ENCODE measurements at regions not wholly inside any gene's neighbourhood (a gene's known extent, or its start where the extent isn't known, plus 50 kb on each side); places are given as distances from the start of the nearest gene placed in this dataset.
"Not testable (repeated sequence)": the region's sequence is repeated elsewhere in the genome, so short reads cannot be mapped to it uniquely, and the experiment has no call there.

DNA sequence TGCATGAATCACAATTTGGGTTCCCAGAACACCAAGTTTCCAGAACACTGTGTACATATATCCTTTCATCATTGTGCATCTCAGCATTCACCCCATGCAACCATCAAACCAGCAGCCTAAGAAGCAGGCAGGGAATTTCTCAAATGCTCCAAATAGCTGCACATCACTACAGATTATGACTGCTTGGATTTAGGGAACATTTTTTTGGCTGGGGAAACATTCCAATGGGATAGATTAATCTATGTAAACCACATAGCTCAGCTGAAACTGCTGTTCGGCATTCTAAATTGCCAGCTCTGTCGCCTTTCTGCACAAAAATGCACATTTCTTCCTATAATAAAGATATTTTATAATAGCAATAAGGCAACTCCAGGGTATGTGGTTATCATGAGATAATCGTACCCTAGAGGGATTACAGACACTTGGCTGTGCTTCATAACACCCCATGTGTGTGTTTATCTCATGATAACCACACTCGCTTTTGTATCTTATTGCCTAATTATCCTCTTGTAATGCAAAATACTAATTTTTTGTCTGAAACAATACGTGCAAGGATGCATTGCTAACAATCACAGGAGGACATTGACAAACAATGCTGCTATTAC, 483.7 kb upstream of the DPH6 start:
- intact Hi-C loops (cut with DNase I, micrococcal nuclease): no loop called here
- no peaks in the 10 kb centered on the region for H3K36me3 Mint-ChIP-seq (ENCODE audit: low read depth)
- H3K4me3 Mint-ChIP-seq: no peak overlapping the region
- ChIA-PET POLR2A (no interaction called here), CTCF (no interaction called here)
- H3K27ac Mint-ChIP-seq: no peak overlapping the region
- H3K9me3 Mint-ChIP-seq (ENCODE audit: low read depth): no peaks in the 10 kb centered on the region
- no peak for ATAC-seq
- H3K27me3 Mint-ChIP-seq: no peaks in the 10 kb centered on the region
- DNase-seq: no peak
- H3K4me1 Mint-ChIP-seq: no peaks in the 10 kb centered on the region

DNA sequence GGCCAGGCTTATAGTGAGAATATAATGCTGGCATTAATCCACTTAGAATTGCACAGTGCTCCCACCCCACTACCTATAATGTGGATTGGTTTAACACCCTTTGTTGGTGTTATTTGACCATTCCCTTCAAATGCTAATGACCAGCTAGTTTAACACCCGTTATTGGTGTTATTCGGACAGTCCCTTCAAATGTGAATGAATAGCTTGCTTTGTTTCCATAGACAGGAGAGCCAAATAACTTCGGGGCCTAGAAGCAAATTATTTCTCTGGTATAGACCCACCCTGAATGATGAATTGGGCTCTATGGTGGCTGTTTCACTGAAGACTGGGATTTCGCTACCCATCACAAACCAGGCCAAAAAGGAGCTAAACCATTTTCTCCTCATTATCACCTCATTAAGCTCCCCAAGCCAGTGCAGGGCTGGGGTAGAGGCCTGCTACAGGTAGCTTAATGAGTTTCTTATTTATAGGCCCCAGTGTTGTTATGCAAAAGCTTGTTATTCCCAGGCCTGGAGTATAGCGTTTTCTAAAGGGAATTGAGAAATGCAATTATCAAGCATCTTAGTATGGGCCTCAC, 494.1 kb upstream of the DPH6 start:
- Mint-ChIP-seq H3K27me3 (no peaks in the 10 kb centered on the region), H3K9me3 (ENCODE audit: low read depth) (peaks cover 2% of the 10 kb centered on the region), H3K27ac (no peak overlapping the region), H3K36me3 (ENCODE audit: low read depth) (no peaks in the 10 kb centered on the region), H3K4me1 (no peaks in the 10 kb centered on the region), H3K4me3 (no peak overlapping the region)
- DNase-seq (no peak), ATAC-seq (no peak)
- ChIA-PET CTCF (interaction anchor here (0.5 kb wide), 1 partner anchor 895 kb away, joined by 3 read pairs; no protein-coding TSS in a partner anchor), POLR2A (no interaction called here)
- intact Hi-C loops (cut with DNase I, micrococcal nuclease): no loop called here

DNA sequence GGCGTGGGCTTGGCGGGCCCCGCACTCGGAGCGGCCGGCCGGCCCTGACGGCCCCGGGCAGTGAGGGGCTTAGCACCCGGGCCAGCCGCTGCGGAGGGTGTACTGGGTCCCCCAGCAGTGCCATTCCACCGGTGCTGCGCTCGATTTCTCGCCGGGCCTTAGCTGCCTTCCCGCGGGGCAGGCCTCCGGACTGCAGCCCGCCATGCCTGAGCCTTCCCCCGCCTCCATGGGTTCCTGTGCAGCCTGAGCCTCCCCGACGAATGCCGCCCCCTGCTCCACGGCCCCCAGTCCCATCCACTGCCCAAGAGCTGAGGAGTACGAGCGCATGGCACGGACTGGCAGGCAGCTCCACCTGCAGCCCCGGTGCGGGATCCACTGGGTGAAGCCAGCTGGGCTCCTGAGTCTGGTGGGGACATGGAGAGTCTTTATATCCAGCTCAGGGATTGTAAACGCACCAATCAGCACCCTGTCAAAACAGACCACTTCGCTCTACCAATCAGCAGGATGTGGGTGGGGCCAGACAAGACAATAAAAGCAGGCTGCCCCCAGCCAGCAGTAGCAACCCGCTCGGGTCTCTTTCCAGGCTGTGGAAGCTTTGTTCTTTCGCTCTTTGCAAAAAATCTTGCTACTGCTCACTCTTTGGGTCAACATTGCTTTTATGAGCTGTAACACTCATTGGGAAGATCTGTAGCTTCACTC, 501.2 kb upstream of the DPH6 start:
- H3K36me3 Mint-ChIP-seq (ENCODE audit: low read depth); CTCF ChIA-PET; H3K9me3 Mint-ChIP-seq (ENCODE audit: low read depth); H3K27me3 Mint-ChIP-seq; H3K4me1 Mint-ChIP-seq; ATAC-seq; H3K27ac Mint-ChIP-seq; DNase-seq; intact Hi-C loops (cut with DNase I, micrococcal nuclease); H3K4me3 Mint-ChIP-seq: not testable (repeated sequence)
- POLR2A ChIA-PET: interaction anchor here (0.5 kb wide), 1 partner anchor 194 kb away, joined by 3 read pairs; no protein-coding TSS in a partner anchor

DNA sequence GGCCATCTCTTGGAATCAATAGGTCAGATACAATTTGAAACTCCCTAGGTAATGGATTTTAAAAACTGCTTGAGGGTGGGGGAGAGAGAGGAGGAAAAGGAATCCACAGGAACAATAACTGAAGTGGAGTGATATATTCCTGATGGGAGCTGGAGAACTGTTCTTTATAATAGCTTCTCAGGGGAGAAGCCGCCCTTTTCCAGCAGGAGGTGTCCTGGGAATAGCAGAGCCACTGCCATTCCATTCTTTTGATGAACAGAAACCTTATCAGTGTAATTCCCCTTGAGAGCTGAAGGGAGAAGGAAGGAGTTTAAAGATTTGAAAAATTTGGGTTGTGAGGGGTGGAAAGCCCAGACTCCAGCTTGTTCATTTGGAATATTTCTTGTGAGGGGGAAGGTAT, 504.9 kb upstream of the DPH6 start:
- Mint-ChIP-seq H3K9me3 (ENCODE audit: low read depth) (no peaks in the 10 kb centered on the region), H3K4me3 (no peak overlapping the region), H3K27me3 (no peaks in the 10 kb centered on the region), H3K27ac (no peak overlapping the region), H3K4me1 (no peaks in the 10 kb centered on the region), H3K36me3 (ENCODE audit: low read depth) (no peaks in the 10 kb centered on the region)
- CTCF ChIA-PET: no interaction called here
- no peak for ATAC-seq
- POLR2A ChIA-PET: no interaction called here
- no peak for DNase-seq
- intact Hi-C loops (cut with DNase I, micrococcal nuclease): no loop called here

DNA sequence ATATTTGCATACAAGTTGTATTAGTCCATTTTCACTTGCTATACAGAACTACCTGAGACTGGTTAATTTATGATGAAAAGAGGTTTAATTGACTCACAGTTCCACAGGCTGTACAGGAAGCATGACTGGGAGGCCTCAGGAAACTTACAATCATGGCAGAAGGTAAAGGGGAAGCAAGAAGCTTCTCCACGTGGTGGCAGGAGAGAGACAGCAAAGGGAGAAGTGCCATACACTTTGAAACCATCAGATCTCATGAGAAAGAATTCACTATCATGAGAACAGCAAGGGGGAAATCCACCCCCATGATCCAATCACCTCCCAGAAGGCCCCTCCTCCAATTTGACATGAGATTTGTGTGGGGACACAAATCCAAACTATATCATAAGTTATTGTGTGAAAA, 506.7 kb upstream of the DPH6 start:
- H3K27ac Mint-ChIP-seq; ATAC-seq; intact Hi-C loops (cut with DNase I, micrococcal nuclease); H3K36me3 Mint-ChIP-seq (ENCODE audit: low read depth); CTCF ChIA-PET; H3K4me1 Mint-ChIP-seq; H3K4me3 Mint-ChIP-seq; H3K9me3 Mint-ChIP-seq (ENCODE audit: low read depth); POLR2A ChIA-PET; DNase-seq; H3K27me3 Mint-ChIP-seq: not testable (repeated sequence)

DNA sequence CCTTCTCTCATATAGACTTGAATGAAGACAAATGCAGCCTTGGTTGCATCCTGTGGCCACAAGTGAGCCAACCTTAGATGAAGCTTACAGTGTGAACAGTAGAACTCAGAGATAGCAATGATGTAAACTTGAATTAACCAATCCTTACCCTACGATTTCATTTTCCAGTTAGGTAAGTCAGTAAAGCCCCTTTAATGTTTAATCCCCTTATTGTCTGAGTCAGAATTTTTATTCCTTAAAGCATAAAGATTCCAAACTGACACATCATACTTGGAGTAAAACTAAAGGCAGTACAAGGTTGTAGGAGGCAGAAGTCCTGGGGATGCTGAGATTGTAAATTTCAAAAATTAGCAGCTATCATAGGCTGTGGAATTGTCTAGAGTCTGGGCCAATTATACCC, 507.8 kb upstream of the DPH6 start:
- POLR2A ChIA-PET: no interaction called here
- H3K27ac Mint-ChIP-seq: no peak overlapping the region
- no peaks in the 10 kb centered on the region for H3K36me3 Mint-ChIP-seq (ENCODE audit: low read depth)
- intact Hi-C loops (cut with DNase I, micrococcal nuclease): no loop called here
- no peaks in the 10 kb centered on the region for H3K4me1 Mint-ChIP-seq
- ATAC-seq (no peak), DNase-seq (no peak)
- H3K27me3 Mint-ChIP-seq: no peaks in the 10 kb centered on the region
- CTCF ChIA-PET: no interaction called here
- no peak overlapping the region for H3K4me3 Mint-ChIP-seq
- no peaks in the 10 kb centered on the region for H3K9me3 Mint-ChIP-seq (ENCODE audit: low read depth)

DNA sequence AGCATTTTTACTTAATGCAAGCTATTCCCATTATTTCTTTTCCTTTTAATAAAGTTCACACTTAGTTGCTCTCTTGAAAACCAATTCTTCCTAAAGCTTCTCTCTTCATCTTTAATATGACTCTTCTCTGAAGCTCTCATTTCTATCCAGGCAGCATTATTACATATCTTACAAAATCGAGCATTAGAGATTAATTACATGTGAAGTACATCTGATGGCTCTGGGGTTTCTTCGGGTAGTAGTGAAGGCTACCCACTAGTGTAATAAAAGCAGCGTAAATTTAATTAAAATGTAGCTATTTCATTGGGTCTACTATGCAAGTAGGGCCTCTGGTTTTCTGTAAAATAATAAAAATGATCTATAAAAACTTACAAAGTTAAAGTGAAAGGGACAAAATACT, 513.6 kb upstream of the DPH6 start:
- DNase-seq: no peak
- Mint-ChIP-seq H3K4me3 (no peak overlapping the region), H3K4me1 (no peaks in the 10 kb centered on the region), H3K9me3 (ENCODE audit: low read depth) (peaks cover 4% of the 10 kb centered on the region), H3K27me3 (no peaks in the 10 kb centered on the region), H3K36me3 (ENCODE audit: low read depth) (no peaks in the 10 kb centered on the region), H3K27ac (no peak overlapping the region)
- ChIA-PET POLR2A (no interaction called here), CTCF (interaction anchor here (0.6 to 0.8 kb wide), 2 partner anchors 217 to 968 kb away, joined by 3 read pairs; no protein-coding TSS in a partner anchor)
- intact Hi-C loops (cut with DNase I, micrococcal nuclease): no loop called here
- no peak for ATAC-seq

DNA sequence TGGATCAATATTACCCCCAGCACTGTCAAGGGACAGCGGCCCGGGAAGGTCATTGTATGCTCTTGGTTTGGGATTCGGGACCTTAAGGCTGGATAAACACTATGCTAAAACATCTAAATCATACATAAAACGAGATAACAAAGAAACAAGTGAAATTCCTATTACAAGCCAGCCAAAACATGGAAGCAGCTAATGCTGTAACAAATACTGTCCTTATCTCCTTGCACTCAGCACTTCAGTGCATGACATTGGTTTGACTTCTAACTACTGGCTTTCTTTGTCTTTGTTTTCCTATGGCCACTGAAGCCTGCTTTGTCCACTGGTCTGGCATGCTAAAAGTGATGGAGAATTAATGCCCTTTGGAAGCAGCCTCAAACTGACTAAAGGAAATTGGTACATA, 516.4 kb upstream of the DPH6 start:
- no peak for DNase-seq
- Mint-ChIP-seq H3K27me3 (no peaks in the 10 kb centered on the region), H3K36me3 (ENCODE audit: low read depth) (no peaks in the 10 kb centered on the region), H3K4me3 (no peak overlapping the region), H3K4me1 (no peaks in the 10 kb centered on the region), H3K9me3 (ENCODE audit: low read depth) (peaks cover 4% of the 10 kb centered on the region), H3K27ac (no peak overlapping the region)
- CTCF ChIA-PET: no interaction called here
- POLR2A ChIA-PET: no interaction called here
- intact Hi-C loops (cut with DNase I, micrococcal nuclease): no loop called here
- ATAC-seq: no peak

DNA sequence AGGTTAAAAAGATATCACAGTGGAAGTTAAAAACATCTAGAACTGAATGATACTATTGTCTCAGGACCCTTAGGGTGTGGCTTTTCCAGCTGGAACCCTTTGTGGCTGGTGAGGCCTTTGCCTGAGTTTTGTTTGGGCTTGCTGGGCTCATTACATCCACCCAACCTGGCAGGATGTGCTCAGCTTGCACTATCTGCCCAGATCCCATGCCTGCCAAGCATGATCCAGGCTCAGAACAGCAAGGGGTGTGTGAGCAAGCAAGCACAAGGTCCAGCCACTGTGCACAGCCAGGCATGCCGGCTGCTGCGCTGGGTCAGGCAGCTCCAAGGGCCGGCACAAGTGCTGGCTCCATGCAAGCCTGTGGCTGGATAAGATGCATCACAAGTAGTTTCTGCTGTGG, 512.7 kb upstream of the CDIN1 start:
- peaks cover 4% of the 10 kb centered on the region for H3K9me3 Mint-ChIP-seq (ENCODE audit: low read depth)
- no peaks in the 10 kb centered on the region for H3K27me3 Mint-ChIP-seq
- no peaks in the 10 kb centered on the region for H3K4me1 Mint-ChIP-seq
- DNase-seq: no peak
- H3K36me3 Mint-ChIP-seq (ENCODE audit: low read depth): no peaks in the 10 kb centered on the region
- ChIA-PET POLR2A (no interaction called here), CTCF (no interaction called here)
- H3K4me3 Mint-ChIP-seq: no peak overlapping the region
- ATAC-seq: no peak
- intact Hi-C loops (cut with DNase I, micrococcal nuclease): no loop called here
- H3K27ac Mint-ChIP-seq: no peak overlapping the region

DNA sequence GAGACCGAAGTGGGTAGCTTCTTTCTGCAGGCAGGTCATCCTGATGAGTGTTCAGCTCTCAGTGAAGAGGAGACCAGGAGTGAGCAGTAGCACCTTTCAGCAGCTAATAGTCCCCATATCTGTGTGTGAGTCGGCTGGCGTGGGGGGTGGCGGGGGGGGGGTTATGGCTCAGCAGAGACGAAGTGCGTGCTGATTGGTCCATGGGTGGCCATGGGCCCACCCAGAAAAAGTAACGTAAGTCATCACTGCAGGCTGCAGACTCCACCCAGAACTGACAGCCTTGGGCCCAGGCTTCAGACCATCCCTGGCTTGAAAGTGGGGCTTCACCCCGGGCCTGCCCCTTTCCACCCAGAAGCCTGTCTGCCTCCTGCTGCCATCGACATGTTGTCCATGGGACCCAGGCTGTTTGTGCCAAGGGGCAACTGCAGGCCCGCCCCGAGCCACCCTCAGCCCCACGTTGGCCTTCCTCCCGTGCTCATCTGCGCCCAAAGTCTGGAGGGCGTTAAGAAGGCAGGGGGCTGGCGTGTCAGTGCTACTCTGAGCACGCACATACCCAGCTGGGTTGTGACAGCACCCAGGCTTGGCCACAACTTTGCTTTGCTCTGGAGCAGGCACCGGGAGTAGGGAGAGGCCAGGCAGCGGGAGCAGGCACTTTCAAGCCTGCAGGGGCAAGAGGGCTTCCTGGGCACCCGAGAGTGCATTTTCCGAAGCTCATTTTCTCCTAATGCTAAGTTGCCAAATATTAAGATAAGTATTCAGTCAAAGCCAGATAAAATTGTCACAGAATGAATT, 511.7 kb upstream of the CDIN1 start:
- intact Hi-C loops (cut with DNase I, micrococcal nuclease): no loop called here
- ATAC-seq (no peak), DNase-seq (no peak)
- no peaks in the 10 kb centered on the region for H3K4me1 Mint-ChIP-seq
- no peaks in the 10 kb centered on the region for H3K27me3 Mint-ChIP-seq
- ChIA-PET CTCF (interaction anchor here (0.7 kb wide), 1 partner anchor 58 kb away, joined by 3 read pairs; no protein-coding TSS in a partner anchor), POLR2A (no interaction called here)
- no peaks in the 10 kb centered on the region for H3K36me3 Mint-ChIP-seq (ENCODE audit: low read depth)
- H3K9me3 Mint-ChIP-seq (ENCODE audit: low read depth): peaks cover 4% of the 10 kb centered on the region
- H3K4me3 Mint-ChIP-seq: no peak overlapping the region
- no peak overlapping the region for H3K27ac Mint-ChIP-seq

DNA sequence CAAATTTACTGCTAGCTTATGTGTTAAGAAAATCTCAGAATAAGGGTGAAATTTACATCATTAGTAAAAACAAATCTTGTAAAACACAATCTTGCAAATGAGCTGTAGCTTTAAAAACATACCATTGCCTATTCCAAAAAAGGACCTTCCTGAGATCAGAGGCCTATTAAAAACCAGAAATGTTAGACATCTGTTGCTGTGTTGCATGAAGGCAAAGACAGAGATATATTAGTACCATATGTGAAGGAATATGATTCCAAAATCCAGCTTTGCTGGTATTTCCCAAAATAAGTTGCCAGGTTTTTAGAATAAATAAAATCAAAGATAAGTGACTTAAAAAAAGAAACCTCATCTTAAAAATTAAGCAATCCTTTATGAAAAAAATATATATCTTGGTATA, 504.1 kb upstream of the CDIN1 start:
- intact Hi-C loops (cut with DNase I, micrococcal nuclease): no loop called here
- POLR2A ChIA-PET: no interaction called here
- H3K36me3 Mint-ChIP-seq (ENCODE audit: low read depth): no peaks in the 10 kb centered on the region

DNA sequence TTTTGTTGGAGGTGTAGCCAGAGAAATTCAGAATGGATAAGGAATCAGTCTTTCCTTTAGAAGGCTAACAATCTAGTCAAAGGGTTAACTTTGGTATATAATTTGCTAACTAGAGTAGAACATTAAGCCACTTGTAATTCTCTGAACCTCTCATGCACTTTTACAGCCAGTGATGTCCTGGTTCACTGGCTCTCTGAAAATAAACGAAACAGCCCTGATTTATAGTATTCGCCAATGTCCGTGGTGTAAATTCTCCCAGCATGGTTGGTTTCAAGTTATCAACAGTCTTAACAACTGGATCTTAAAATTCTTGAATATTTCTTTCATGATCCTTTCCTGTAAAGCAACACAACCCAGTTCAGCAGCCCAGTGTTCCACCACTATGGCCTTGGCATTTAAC, 500.4 kb upstream of the CDIN1 start:
- CTCF ChIA-PET: no interaction called here
- no peaks in the 10 kb centered on the region for H3K4me1 Mint-ChIP-seq
- H3K27me3 Mint-ChIP-seq: peaks cover 2% of the 10 kb centered on the region
- H3K36me3 Mint-ChIP-seq (ENCODE audit: low read depth): no peaks in the 10 kb centered on the region
- no peak for DNase-seq
- intact Hi-C loops (cut with DNase I, micrococcal nuclease): no loop called here
- ATAC-seq: no peak
- POLR2A ChIA-PET: no interaction called here
- H3K4me3 Mint-ChIP-seq: no peak overlapping the region
- H3K9me3 Mint-ChIP-seq (ENCODE audit: low read depth): peaks cover 16% of the 10 kb centered on the region
- no peak overlapping the region for H3K27ac Mint-ChIP-seq

More for the DNA sequence above, 504.1 kb upstream of the CDIN1 start:
- H3K4me3 Mint-ChIP-seq: no peak overlapping the region
- no peak overlapping the region for H3K27ac Mint-ChIP-seq
- H3K4me1 Mint-ChIP-seq: no peaks in the 10 kb centered on the region
- DNase-seq (no peak), ATAC-seq (no peak)
- CTCF ChIA-PET: no interaction called here
- H3K9me3 Mint-ChIP-seq (ENCODE audit: low read depth): peaks cover 8% of the 10 kb centered on the region
- peaks cover 2% of the 10 kb centered on the region for H3K27me3 Mint-ChIP-seq

All from activated CD4-positive, alpha-beta T cell treated with anti-CD3 and anti-CD28 coated beads for 36 hours (primary cell).